ENCODE measurements at regions not wholly inside any gene's neighbourhood (a gene's known extent, or its start where the extent isn't known, plus 50 kb on each side); places are given as distances from the start of the nearest gene placed in this dataset.

GRCh38 chr9:12194731-12195130 is 498.5 kb upstream of the TYRP1 start:
- ChIA-PET CTCF (no interaction called here), POLR2A (no interaction called here)
- dilution Hi-C loops (cut with MboI; ENCODE audit: extremely low pct_ligation_motif_present, low sequenced_read_pairs) = no loop called here
- H4K20me1 ChIP-seq (replicated peaks; ENCODE audit: control insufficient read depth, extremely low read depth, insufficient read depth, low read length) = no peaks in the 10 kb centered on the region
- H2AFZ ChIP-seq (ENCODE audit: low read depth, low read length) = no peak overlapping the region
- H3K4me1 ChIP-seq (ENCODE audit: control insufficient read depth, extremely low read depth, insufficient read depth, low read length) = no peaks in the 10 kb centered on the region
- no peaks in the 10 kb centered on the region for H3K9me3 ChIP-seq (replicated peaks; ENCODE audit: control insufficient read depth, insufficient read depth, low read length)
- H3K9ac ChIP-seq (replicated peaks; ENCODE audit: extremely low read depth, insufficient read depth, low read length) = no peak overlapping the region
- FAIRE-seq (no peak), DNase-seq (ENCODE audit: low read depth, low spot score) (no peak)
- H3K27ac ChIP-seq (ENCODE audit: insufficient read depth, low read depth, low read length) = no peak overlapping the region
- BruUV-seq (replicated peaks) = no TSS peak
- H3K4me3 ChIP-seq (replicated peaks in 1 of 3; ENCODE audit: insufficient read depth in 1 of 3, low read depth in 1 of 3, low read length in 3 of 3) = no peak overlapping the region
- intact Hi-C loops (cut with micrococcal nuclease) = loop anchor here (5.0 kb wide), 1 partner anchor 437 kb away; no protein-coding TSS in a partner anchor
- TF ChIP-seq POLR2A (IDR thresholded peaks at IDR 0.05; ENCODE audit: low read depth, low read length) = no peak
- no peak for TF ChIP-seq CTCF (IDR thresholded peaks at IDR 0.05; ENCODE audit: extremely low read depth in 1 of 2, insufficient read depth in 1 of 2, low read depth in 1 of 2, low read length in 2 of 2)
- H3K27me3 ChIP-seq (ENCODE audit: control insufficient read depth in 2 of 2, insufficient read depth in 2 of 2, low read length in 2 of 2) = no peaks in the 10 kb centered on the region
- no peak overlapping the region for H3K4me2 ChIP-seq (ENCODE audit: insufficient read depth, low read length)
- H3K36me3 ChIP-seq (ENCODE audit: control insufficient read depth in 2 of 2, extremely low read depth in 1 of 2, insufficient read depth in 2 of 2, low read length in 2 of 2) = no peaks in the 10 kb centered on the region
- H3K79me2 ChIP-seq (ENCODE audit: control insufficient read depth, insufficient read depth, low read length) = no peaks in the 10 kb centered on the region
- no peaks in the 10 kb centered on the region for H3K9me1 ChIP-seq (replicated peaks; ENCODE audit: control insufficient read depth, extremely low read depth, insufficient read depth, low read length)

- no peaks in the 10 kb centered on the region for H3K36me3 ChIP-seq (ENCODE audit: control insufficient read depth in 2 of 2, extremely low read depth in 1 of 2, insufficient read depth in 2 of 2, low read length in 2 of 2)
- no peak overlapping the region for H2AFZ ChIP-seq (ENCODE audit: low read depth, low read length)
- H3K4me3 ChIP-seq (replicated peaks in 1 of 3; ENCODE audit: insufficient read depth in 1 of 3, low read depth in 1 of 3, low read length in 3 of 3) = no peak overlapping the region
- no peak overlapping the region for H3K9ac ChIP-seq (replicated peaks; ENCODE audit: extremely low read depth, insufficient read depth, low read length)
- no peaks in the 10 kb centered on the region for H3K9me3 ChIP-seq (replicated peaks; ENCODE audit: control insufficient read depth, insufficient read depth, low read length)
- DNase-seq (ENCODE audit: low read depth, low spot score) (no peak), FAIRE-seq (no peak)
- ChIA-PET POLR2A (no interaction called here), CTCF (no interaction called here)
- H3K4me1 ChIP-seq (ENCODE audit: control insufficient read depth, extremely low read depth, insufficient read depth, low read length) = no peaks in the 10 kb centered on the region
- dilution Hi-C loops (cut with MboI; ENCODE audit: extremely low pct_ligation_motif_present, low sequenced_read_pairs) (no loop called here), intact Hi-C loops (cut with micrococcal nuclease) (no loop called here)
- H3K9me1 ChIP-seq (replicated peaks; ENCODE audit: control insufficient read depth, extremely low read depth, insufficient read depth, low read length) = no peaks in the 10 kb centered on the region
- H3K4me2 ChIP-seq (ENCODE audit: insufficient read depth, low read length) = no peak overlapping the region
- no peaks in the 10 kb centered on the region for H3K27me3 ChIP-seq (ENCODE audit: control insufficient read depth in 2 of 2, insufficient read depth in 2 of 2, low read length in 2 of 2)
- H3K27ac ChIP-seq (ENCODE audit: insufficient read depth, low read depth, low read length) = no peak overlapping the region
- BruUV-seq (replicated peaks) = no TSS peak
- no peak for TF ChIP-seq MYC (IDR thresholded peaks at IDR 0.05; ENCODE audit: low read depth, low read length)
- TF ChIP-seq POLR2A (IDR thresholded peaks at IDR 0.05; ENCODE audit: low read depth, low read length) = no peak
- no peak for TF ChIP-seq POLR2AphosphoS5 (IDR thresholded peaks at IDR 0.05; ENCODE audit: insufficient read depth, low read depth, low read length)
- TF ChIP-seq EZH2 (IDR thresholded peaks at IDR 0.05; ENCODE audit: borderline replicate concordance, low read depth, low read length, severe bottlenecking) = no peak
- TF ChIP-seq JUN (IDR thresholded peaks at IDR 0.05; ENCODE audit: borderline replicate concordance, insufficient read depth, insufficient read length, low read depth) = no peak
- no peak for TF ChIP-seq FOS (IDR thresholded peaks at IDR 0.05; ENCODE audit: borderline replicate concordance, insufficient read depth, low read length)
- TF ChIP-seq MAX (IDR thresholded peaks at IDR 0.05; ENCODE audit: insufficient read depth, insufficient read length) = no peak
- no peak for TF ChIP-seq CTCF (IDR thresholded peaks at IDR 0.05; ENCODE audit: extremely low read depth in 1 of 2, insufficient read depth in 1 of 2, low read depth in 1 of 2, low read length in 2 of 2)
- no peak for TF ChIP-seq GATA2 (IDR thresholded peaks at IDR 0.05; ENCODE audit: insufficient read depth, insufficient read length, low read depth, low read length)
- H3K79me2 ChIP-seq (ENCODE audit: control insufficient read depth, insufficient read depth, low read length) = no peaks in the 10 kb centered on the region
- H4K20me1 ChIP-seq (replicated peaks; ENCODE audit: control insufficient read depth, extremely low read depth, insufficient read depth, low read length) = no peaks in the 10 kb centered on the region
Measured at GRCh38 chr9:12195456-12195855, 497.7 kb upstream of the TYRP1 start.
